Pulmonary artery endothelial cell (primary cell): ENCODE measurements at regions not wholly inside any gene's neighbourhood (a gene's known extent, or its start where the extent isn't known, plus 50 kb on each side); places are given as distances from the start of the nearest gene placed in this dataset.

Source experiments
- DNase-seq: peaks from one replicate; pipeline ENCODE4 v3.0.0-alpha.2; 2011; ENCODE audit warnings: low read depth, low spot score

GRCh38 chr13:59478908-59479307 lies 684.8 kb downstream of the DIAPH3 start:
- no peak for DNase-seq

- no peak for DNase-seq
These were observed 684.1 kb downstream of the DIAPH3 start for GRCh38 chr13:59479629-59480028.

- DNase-seq = no peak
These were observed 683.1 kb downstream of the DIAPH3 start for GRCh38 chr13:59480396-59481259.

- DNase-seq = no peak
These were observed 680.1 kb downstream of the DIAPH3 start for GRCh38 chr13:59483501-59484145.

- DNase-seq = no peak
These were observed 675.8 kb downstream of the DIAPH3 start for GRCh38 chr13:59487883-59488282.

- no peak for DNase-seq
These were observed 675.3 kb downstream of the DIAPH3 start for GRCh38 chr13:59488436-59488835.

- no peak for DNase-seq
These were observed 673.1 kb downstream of the DIAPH3 start for GRCh38 chr13:59490651-59491050.

GRCh38 chr13:59492030-59492636 lies 671.6 kb downstream of the DIAPH3 start:
- DNase-seq = no peak

- DNase-seq = no peak
These were observed 670.2 kb downstream of the DIAPH3 start for GRCh38 chr13:59493436-59493965.

- no peak for DNase-seq
These were observed 669.6 kb downstream of the DIAPH3 start for GRCh38 chr13:59494151-59494550.

GRCh38 chr13:59494560-59494970 lies 669.2 kb downstream of the DIAPH3 start:
- peak; percentile 79 for DNase-seq

GRCh38 chr13:59495299-59495698 lies 668.4 kb downstream of the DIAPH3 start:
- DNase-seq = no peak

GRCh38 chr13:59495936-59496512 lies 667.7 kb downstream of the DIAPH3 start:
- no peak for DNase-seq

- DNase-seq = no peak
These were observed 666.0 kb downstream of the DIAPH3 start for GRCh38 chr13:59497621-59498247.

- DNase-seq = no peak
These were observed 662.7 kb downstream of the DIAPH3 start for GRCh38 chr13:59501004-59501403.

- DNase-seq = no peak
These were observed 659.3 kb downstream of the DIAPH3 start for GRCh38 chr13:59504407-59504806.

GRCh38 chr13:59510386-59510785 lies 653.3 kb downstream of the DIAPH3 start:
- DNase-seq = no peak

GRCh38 chr13:59513686-59514085 lies 650.0 kb downstream of the DIAPH3 start:
- no peak for DNase-seq

GRCh38 chr13:59514316-59514715 lies 649.4 kb downstream of the DIAPH3 start:
- no peak for DNase-seq

GRCh38 chr13:59519819-59520218 lies 643.9 kb downstream of the DIAPH3 start:
- no peak for DNase-seq

GRCh38 chr13:59521549-59521948 lies 642.2 kb downstream of the DIAPH3 start:
- DNase-seq = no peak
